ENCODE measurements at regions not wholly inside any gene's neighbourhood (a gene's known extent, or its start where the extent isn't known, plus 50 kb on each side); places are given as distances from the start of the nearest gene placed in this dataset.

DNA sequence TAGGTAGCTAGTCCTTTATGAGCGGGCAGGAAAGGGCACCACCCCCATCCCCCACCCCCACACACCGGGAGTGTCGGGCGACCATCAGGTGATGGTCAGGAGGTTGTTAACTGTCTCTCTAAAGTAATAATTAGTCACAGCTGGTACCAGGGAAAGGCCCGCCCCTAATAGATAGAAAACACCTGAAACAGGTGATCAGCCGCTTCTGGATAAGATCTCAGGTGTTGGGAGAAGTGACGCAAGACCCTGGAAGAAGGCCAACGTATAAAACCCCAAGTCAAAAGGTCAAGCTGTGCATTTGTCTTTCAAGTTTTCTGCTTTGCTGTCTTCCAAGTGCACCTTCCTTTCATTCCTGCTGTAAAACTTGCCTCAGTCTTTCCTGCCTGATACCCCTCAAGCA is 59.6 kb upstream of the LINC00305 start:
- TF ChIP-seq CTCF (IDR thresholded peaks at IDR 0.05; ENCODE audit: low read length) (no peak), EZH2phosphoT487 (IDR thresholded peaks at IDR 0.05; ENCODE audit: low read length) (no peak), EZH2 (optimal IDR thresholded peaks at IDR 0.05; ENCODE audit: low read depth, low read length) (no peak)

All from MM.1S (cell line).